ENCODE measurements at regions not wholly inside any gene's neighbourhood (a gene's known extent, or its start where the extent isn't known, plus 50 kb on each side); places are given as distances from the start of the nearest gene placed in this dataset.
A peak's percentile ranks its signal among the peaks of the same experiment; 100 is the strongest.

- DNase-seq, result no peak
Observed at GRCh38 chr17:77492446-77493237, 351.9 kb downstream of the SEC14L1 start.

- no peak for DNase-seq
Observed at GRCh38 chr17:77493238-77493820, 352.6 kb downstream of the SEC14L1 start.

- DNase-seq, result no peak
Observed at GRCh38 chr17:77493901-77494663, 353.3 kb downstream of the SEC14L1 start.

- DNase-seq, result peak; percentile 54 to 83 (median 69)
Observed at GRCh38 chr17:77494664-77495435, 354.1 kb downstream of the SEC14L1 start.

- DNase-seq, result no peak
Observed at GRCh38 chr17:77495575-77495974, 354.8 kb downstream of the SEC14L1 start.

- DNase-seq, result no peak
Observed at GRCh38 chr17:77496401-77496801, 355.6 kb downstream of the SEC14L1 start.

- DNase-seq, result no peak
Observed at GRCh38 chr17:77496831-77497577, 356.2 kb downstream of the SEC14L1 start.

GRCh38 chr17:77497578-77497934, 356.8 kb downstream of the SEC14L1 start:
- no peak for DNase-seq

- DNase-seq, result no peak
Observed at GRCh38 chr17:77498091-77498741, 357.4 kb downstream of the SEC14L1 start.

- no peak for DNase-seq
Observed at GRCh38 chr17:77498791-77499698, 358.3 kb downstream of the SEC14L1 start.

GRCh38 chr17:77499699-77500435, 359.1 kb downstream of the SEC14L1 start:
- no peak for DNase-seq

- peak in 2 of 6 experiments; percentile 24 to 33 for DNase-seq
Observed at GRCh38 chr17:77501101-77501566, 360.4 kb downstream of the SEC14L1 start.

GRCh38 chr17:77501751-77502625, 361.2 kb downstream of the SEC14L1 start:
- DNase-seq, result no peak

- no peak for DNase-seq
Observed at GRCh38 chr17:77502626-77503292, 362.0 kb downstream of the SEC14L1 start.

- DNase-seq, result no peak
Observed at GRCh38 chr17:77503293-77503655, 362.5 kb downstream of the SEC14L1 start.

GRCh38 chr17:77503916-77504651, 363.3 kb downstream of the SEC14L1 start:
- DNase-seq, result no peak

GRCh38 chr17:77504652-77505155, 363.9 kb downstream of the SEC14L1 start:
- no peak for DNase-seq

Measured in stimulated activated naive CD4-positive, alpha-beta T cell (primary cell).